ENCODE measurements at regions not wholly inside any gene's neighbourhood (a gene's known extent, or its start where the extent isn't known, plus 50 kb on each side); places are given as distances from the start of the nearest gene placed in this dataset.

DNA sequence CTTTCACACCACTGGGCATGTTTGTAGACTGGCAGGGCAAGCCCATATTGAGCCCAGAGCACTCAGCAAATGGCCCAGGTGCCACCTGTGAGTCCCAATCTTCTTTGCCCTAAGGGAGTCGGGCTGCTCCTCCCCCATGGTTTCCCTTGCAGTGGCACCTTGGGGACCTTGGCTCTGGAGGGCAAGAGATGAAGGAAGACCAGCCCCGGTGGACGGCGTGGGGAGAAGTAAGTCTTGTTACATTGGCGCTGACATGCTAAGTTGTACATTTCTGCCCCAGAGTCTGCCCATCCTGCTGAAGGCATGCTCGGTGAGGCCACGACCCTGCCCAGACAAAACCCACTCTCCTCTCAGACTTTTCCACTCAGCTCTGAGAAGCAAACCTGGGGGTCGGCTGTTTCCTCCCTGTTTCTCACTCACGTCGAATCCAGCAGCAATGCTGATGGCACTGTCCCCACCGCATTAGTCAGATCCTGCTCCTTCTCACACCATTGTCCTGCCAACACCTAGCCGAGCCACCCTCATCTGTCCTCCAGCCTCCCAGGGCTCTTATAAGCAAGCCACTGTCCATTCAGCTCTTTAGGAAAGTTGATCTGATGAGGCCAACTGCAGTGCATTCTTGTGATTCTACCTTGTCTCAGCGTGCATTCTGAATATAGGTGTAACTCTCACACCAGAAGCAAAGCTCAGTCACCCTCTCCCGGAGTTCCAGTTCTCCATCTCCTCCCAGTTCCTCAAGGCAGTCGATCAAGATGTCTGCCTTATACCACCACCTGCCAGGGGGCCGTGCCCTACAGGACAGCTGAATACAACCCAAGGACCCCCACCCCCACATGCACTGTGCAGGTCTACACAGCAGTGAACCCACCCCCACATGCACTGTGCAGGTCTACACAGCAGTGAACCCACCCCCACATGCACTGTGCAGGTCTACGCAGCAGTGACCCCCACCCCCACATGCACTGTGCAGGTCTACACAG, 827.1 kb downstream of the TBC1D22A start:
- no peaks in the 10 kb centered on the region for H3K27me3 ChIP-seq (ENCODE audit: control insufficient read depth, insufficient read depth, low read length)
- no peak for FAIRE-seq
- DNase-seq (ENCODE audit: low read depth), result no peak
- TF ChIP-seq, protein P1, sequence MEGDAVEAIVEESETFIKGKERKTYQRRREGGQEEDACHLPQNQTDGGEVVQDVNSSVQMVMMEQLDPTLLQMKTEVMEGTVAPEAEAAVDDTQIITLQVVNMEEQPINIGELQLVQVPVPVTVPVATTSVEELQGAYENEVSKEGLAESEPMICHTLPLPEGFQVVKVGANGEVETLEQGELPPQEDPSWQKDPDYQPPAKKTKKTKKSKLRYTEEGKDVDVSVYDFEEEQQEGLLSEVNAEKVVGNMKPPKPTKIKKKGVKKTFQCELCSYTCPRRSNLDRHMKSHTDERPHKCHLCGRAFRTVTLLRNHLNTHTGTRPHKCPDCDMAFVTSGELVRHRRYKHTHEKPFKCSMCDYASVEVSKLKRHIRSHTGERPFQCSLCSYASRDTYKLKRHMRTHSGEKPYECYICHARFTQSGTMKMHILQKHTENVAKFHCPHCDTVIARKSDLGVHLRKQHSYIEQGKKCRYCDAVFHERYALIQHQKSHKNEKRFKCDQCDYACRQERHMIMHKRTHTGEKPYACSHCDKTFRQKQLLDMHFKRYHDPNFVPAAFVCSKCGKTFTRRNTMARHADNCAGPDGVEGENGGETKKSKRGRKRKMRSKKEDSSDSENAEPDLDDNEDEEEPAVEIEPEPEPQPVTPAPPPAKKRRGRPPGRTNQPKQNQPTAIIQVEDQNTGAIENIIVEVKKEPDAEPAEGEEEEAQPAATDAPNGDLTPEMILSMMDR (IDR thresholded peaks at IDR 0.05; ENCODE audit: insufficient read depth, low read length, severe bottlenecking), result no peak
- no peaks in the 10 kb centered on the region for H3K36me3 ChIP-seq (ENCODE audit: control insufficient read depth, insufficient read depth, low read length)
- H3K4me3 ChIP-seq (ENCODE audit: low read depth, low read length), result no peak overlapping the region

DNA sequence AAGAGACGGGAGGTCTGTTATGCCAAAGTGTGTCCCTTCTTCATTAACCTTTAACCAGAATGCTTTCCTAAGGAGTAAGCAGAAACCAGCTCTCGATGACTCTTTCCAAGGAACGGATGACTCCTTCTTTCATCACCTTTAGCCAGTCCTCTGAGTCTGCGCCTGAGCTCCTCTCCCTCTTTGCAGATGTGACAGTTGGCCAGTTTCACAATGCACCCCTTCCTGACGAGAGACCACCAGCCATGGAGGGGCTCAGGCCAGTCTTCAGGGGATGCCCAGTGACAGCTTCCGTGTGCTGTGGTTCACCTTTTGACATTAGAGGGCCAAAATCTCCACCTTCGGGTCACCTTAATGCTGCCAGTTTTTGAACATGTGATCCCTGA, 826.1 kb downstream of the TBC1D22A start:
- DNase-seq (ENCODE audit: low read depth) (no peak), FAIRE-seq (no peak)
- H3K36me3 ChIP-seq (ENCODE audit: control insufficient read depth, insufficient read depth, low read length), result no peaks in the 10 kb centered on the region
- H3K4me3 ChIP-seq (ENCODE audit: low read depth, low read length), result no peak overlapping the region
- H3K27me3 ChIP-seq (ENCODE audit: control insufficient read depth, insufficient read depth, low read length), result no peaks in the 10 kb centered on the region
- TF ChIP-seq, protein P1 (IDR thresholded peaks at IDR 0.05; ENCODE audit: insufficient read depth, low read length, severe bottlenecking), result no peak

DNA sequence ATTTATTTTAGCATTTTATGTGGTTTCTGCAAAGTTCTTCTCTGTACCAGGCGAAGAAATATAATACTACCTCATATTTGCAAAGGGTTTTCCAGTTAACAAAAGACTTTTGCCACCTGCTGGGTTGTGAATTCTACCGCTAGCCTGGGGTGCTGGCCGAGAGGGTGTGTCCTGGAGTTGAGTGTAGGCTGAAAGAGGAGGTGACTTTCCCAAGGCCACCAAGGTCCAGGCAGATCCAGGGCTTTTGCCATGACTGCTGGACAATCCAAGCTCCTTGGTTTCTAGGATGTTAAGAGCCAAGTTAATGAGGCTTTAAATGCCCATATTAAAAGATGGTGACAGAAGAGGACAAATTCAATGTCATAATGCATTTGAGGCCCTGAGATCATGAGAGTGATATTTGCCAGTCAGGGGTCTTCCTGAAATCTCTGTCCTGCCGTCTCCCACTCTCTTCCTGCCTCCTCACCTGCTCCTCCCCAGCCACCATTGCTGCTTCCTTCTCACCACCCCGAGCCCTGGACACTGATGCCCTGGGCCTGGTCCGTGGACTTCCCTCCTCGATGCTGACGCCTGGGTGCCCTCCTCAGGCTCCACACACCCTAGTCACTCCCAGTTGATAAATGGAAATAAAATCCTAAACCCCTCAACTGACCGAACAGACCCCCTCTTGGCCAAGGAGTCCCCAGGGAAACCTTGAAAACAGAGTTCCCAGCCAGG, 825.6 kb downstream of the TBC1D22A start:
- Histone ChIP-seq H3K27me3 (ENCODE audit: control insufficient read depth, insufficient read depth, low read length) (no peaks in the 10 kb centered on the region), H3K4me3 (ENCODE audit: low read depth, low read length) (no peak overlapping the region), H3K36me3 (ENCODE audit: control insufficient read depth, insufficient read depth, low read length) (no peaks in the 10 kb centered on the region)
- TF ChIP-seq, protein P1 (IDR thresholded peaks at IDR 0.05; ENCODE audit: insufficient read depth, low read length, severe bottlenecking), result no peak
- no peak for DNase-seq (ENCODE audit: low read depth)
- no peak for FAIRE-seq

- TF ChIP-seq, protein P1 (IDR thresholded peaks at IDR 0.05; ENCODE audit: insufficient read depth, low read length, severe bottlenecking), result no peak
- Histone ChIP-seq H3K4me3 (ENCODE audit: low read depth, low read length) (no peak overlapping the region), H3K36me3 (ENCODE audit: control insufficient read depth, insufficient read depth, low read length) (no peaks in the 10 kb centered on the region), H3K27me3 (ENCODE audit: control insufficient read depth, insufficient read depth, low read length) (no peaks in the 10 kb centered on the region)
- DNase-seq (ENCODE audit: low read depth), result no peak
- no peak for FAIRE-seq
Measured at GRCh38 chr22:47587361-47587760, 824.9 kb downstream of the TBC1D22A start.

DNA sequence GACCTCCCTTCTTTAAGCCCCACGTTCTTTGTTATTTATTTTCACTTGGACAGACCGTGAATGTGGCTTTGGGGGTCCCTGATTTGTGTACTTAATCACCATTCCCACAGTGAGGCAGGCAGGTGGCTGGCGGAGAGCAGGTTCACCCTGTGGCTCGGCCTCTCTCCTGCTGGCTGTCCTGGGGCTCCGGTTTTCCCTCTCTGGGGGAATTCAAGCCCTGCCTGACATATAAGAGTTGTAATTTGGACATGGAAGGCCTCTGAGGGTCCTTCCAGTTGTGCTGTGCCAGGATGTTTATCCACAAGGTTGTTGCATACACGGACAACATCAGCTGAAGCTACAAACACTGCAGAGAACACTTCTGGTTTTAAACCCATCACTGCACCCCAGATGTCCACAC, 824.5 kb downstream of the TBC1D22A start:
- TF ChIP-seq, protein P1 (IDR thresholded peaks at IDR 0.05; ENCODE audit: insufficient read depth, low read length, severe bottlenecking), result no peak
- H3K36me3 ChIP-seq (ENCODE audit: control insufficient read depth, insufficient read depth, low read length), result no peaks in the 10 kb centered on the region
- no peaks in the 10 kb centered on the region for H3K27me3 ChIP-seq (ENCODE audit: control insufficient read depth, insufficient read depth, low read length)
- DNase-seq (ENCODE audit: low read depth) (no peak), FAIRE-seq (peak; percentile 36)
- H3K4me3 ChIP-seq (ENCODE audit: low read depth, low read length), result no peak overlapping the region

All from bronchial epithelial cell (primary cell).